ENCODE measurements at regions not wholly inside any gene's neighbourhood (a gene's known extent, or its start where the extent isn't known, plus 50 kb on each side); places are given as distances from the start of the nearest gene placed in this dataset.

- Mint-ChIP-seq H3K4me3 (no peak overlapping the region), H3K36me3 (no peaks in the 10 kb centered on the region), H3K27me3 (ENCODE audit: insufficient read depth, low read depth) (no peaks in the 10 kb centered on the region), H3K27ac (no peak overlapping the region), H3K4me1 (peaks cover 24% of the 10 kb centered on the region), H3K9me3 (peaks cover 10% of the 10 kb centered on the region)
- no peaks in the 10 kb centered on the region for H4K20me1 ChIP-seq (ENCODE audit: low read depth)
- H3K27me3 ChIP-seq, result no peaks in the 10 kb centered on the region
- peaks cover 24% of the 10 kb centered on the region for H3K4me1 ChIP-seq
- H2AFZ ChIP-seq (replicated peaks), result no peak overlapping the region
- DNase-seq (ENCODE audit: low spot score), result no peak
- H3K4me2 ChIP-seq, result no peak overlapping the region
- no peak overlapping the region for H3K27ac ChIP-seq
- peaks cover 11% of the 10 kb centered on the region for H3F3A ChIP-seq (ENCODE audit: low read depth)
- no peak overlapping the region for H3K9ac ChIP-seq
- H3K4me3 ChIP-seq, result no peak overlapping the region
- H3K9me3 ChIP-seq (ENCODE audit: low read depth), result no peaks in the 10 kb centered on the region
- no peaks in the 10 kb centered on the region for H3K36me3 ChIP-seq
- TF ChIP-seq EZH2phosphoT487 (IDR thresholded peaks at IDR 0.05) (no peak), CTCF (IDR thresholded peaks at IDR 0.05) (no peak), EZH2 (IDR thresholded peaks at IDR 0.05) (no peak)
- no peaks in the 10 kb centered on the region for H3K79me2 ChIP-seq (ENCODE audit: low read depth)
Measured at GRCh38 chr1:83796409-83796808, 202.5 kb downstream of the TTLL7 start.

- H2AFZ ChIP-seq (replicated peaks), result no peak overlapping the region
- H3K4me3 ChIP-seq, result no peak overlapping the region
- H3K9ac ChIP-seq, result no peak overlapping the region
- Mint-ChIP-seq H3K27me3 (ENCODE audit: insufficient read depth, low read depth) (no peaks in the 10 kb centered on the region), H3K4me1 (peaks cover 15% of the 10 kb centered on the region), H3K27ac (no peak overlapping the region), H3K36me3 (no peaks in the 10 kb centered on the region), H3K9me3 (peaks cover 12% of the 10 kb centered on the region), H3K4me3 (no peak overlapping the region)
- H3K4me2 ChIP-seq, result no peak overlapping the region
- H3K79me2 ChIP-seq (ENCODE audit: low read depth), result no peaks in the 10 kb centered on the region
- DNase-seq (ENCODE audit: low spot score), result no peak
- no peaks in the 10 kb centered on the region for H3K9me3 ChIP-seq (ENCODE audit: low read depth)
- H3K27ac ChIP-seq, result no peak overlapping the region
- no peaks in the 10 kb centered on the region for H4K20me1 ChIP-seq (ENCODE audit: low read depth)
- H3K4me1 ChIP-seq, result peaks cover 11% of the 10 kb centered on the region
- TF ChIP-seq CTCF (IDR thresholded peaks at IDR 0.05) (no peak), EZH2phosphoT487 (IDR thresholded peaks at IDR 0.05) (no peak), EZH2 (IDR thresholded peaks at IDR 0.05) (no peak)
- H3K27me3 ChIP-seq, result no peaks in the 10 kb centered on the region
- no peaks in the 10 kb centered on the region for H3K36me3 ChIP-seq
- peaks cover 8% of the 10 kb centered on the region for H3F3A ChIP-seq (ENCODE audit: low read depth)
Measured at GRCh38 chr1:83794384-83794783, 204.5 kb downstream of the TTLL7 start.

- H3K27ac ChIP-seq, result no peak overlapping the region
- H3F3A ChIP-seq (ENCODE audit: low read depth), result no peaks in the 10 kb centered on the region
- no peak overlapping the region for H3K4me2 ChIP-seq
- no peak overlapping the region for H2AFZ ChIP-seq (replicated peaks)
- DNase-seq (ENCODE audit: low spot score), result no peak
- no peaks in the 10 kb centered on the region for H3K36me3 ChIP-seq
- H3K9me3 ChIP-seq (ENCODE audit: low read depth), result no peaks in the 10 kb centered on the region
- Mint-ChIP-seq H3K27me3 (ENCODE audit: insufficient read depth, low read depth) (no peaks in the 10 kb centered on the region), H3K4me1 (peaks cover 17% of the 10 kb centered on the region), H3K27ac (no peak overlapping the region), H3K36me3 (no peaks in the 10 kb centered on the region), H3K4me3 (no peak overlapping the region), H3K9me3 (peaks cover 7% of the 10 kb centered on the region)
- no peak overlapping the region for H3K9ac ChIP-seq
- H3K4me1 ChIP-seq, result peaks cover 7% of the 10 kb centered on the region
- H4K20me1 ChIP-seq (ENCODE audit: low read depth), result no peaks in the 10 kb centered on the region
- TF ChIP-seq CTCF (IDR thresholded peaks at IDR 0.05) (no peak), EZH2 (IDR thresholded peaks at IDR 0.05) (no peak), EZH2phosphoT487 (IDR thresholded peaks at IDR 0.05) (no peak)
- H3K27me3 ChIP-seq, result no peaks in the 10 kb centered on the region
- no peaks in the 10 kb centered on the region for H3K79me2 ChIP-seq (ENCODE audit: low read depth)
- no peak overlapping the region for H3K4me3 ChIP-seq
Measured at GRCh38 chr1:83791821-83792437, 207.0 kb downstream of the TTLL7 start.
